ENCODE measurements at regions not wholly inside any gene's neighbourhood (a gene's known extent, or its start where the extent isn't known, plus 50 kb on each side); places are given as distances from the start of the nearest gene placed in this dataset.
"Not testable (repeated sequence)": the region's sequence is repeated elsewhere in the genome, so short reads cannot be mapped to it uniquely, and the experiment has no call there.

GRCh38 chr3:103873897-103874545, 1439.2 kb downstream of the ZPLD1 start:
- no peaks in the 10 kb centered on the region for H3K36me3 Mint-ChIP-seq (ENCODE audit: unreplicated experiment)
- no peak overlapping the region for H3K4me3 Mint-ChIP-seq (ENCODE audit: unreplicated experiment)
- no peaks in the 10 kb centered on the region for H3K9me3 Mint-ChIP-seq (ENCODE audit: unreplicated experiment)
- H3K27me3 Mint-ChIP-seq (ENCODE audit: unreplicated experiment), result peaks cover 37% of the 10 kb centered on the region
- no peak overlapping the region for H3K27ac Mint-ChIP-seq (ENCODE audit: unreplicated experiment)
- no peaks in the 10 kb centered on the region for H3K4me1 Mint-ChIP-seq (ENCODE audit: unreplicated experiment)
- TF ChIP-seq CTCF (IDR thresholded peaks at IDR 0.05), result no peak
- no peak for DNase-seq (ENCODE audit: extremely low spot score, unreplicated experiment)

GRCh38 chr3:103881809-103882208, 1447.0 kb downstream of the ZPLD1 start:
- not testable (repeated sequence) for H3K27ac Mint-ChIP-seq (ENCODE audit: unreplicated experiment); H3K9me3 Mint-ChIP-seq (ENCODE audit: unreplicated experiment); H3K36me3 Mint-ChIP-seq (ENCODE audit: unreplicated experiment); DNase-seq (ENCODE audit: extremely low spot score, unreplicated experiment); H3K4me1 Mint-ChIP-seq (ENCODE audit: unreplicated experiment); H3K4me3 Mint-ChIP-seq (ENCODE audit: unreplicated experiment)
- H3K27me3 Mint-ChIP-seq (ENCODE audit: unreplicated experiment), result peaks cover 18% of the 10 kb centered on the region

GRCh38 chr3:103889675-103890074, 1454.9 kb downstream of the ZPLD1 start:
- Mint-ChIP-seq H3K36me3 (ENCODE audit: unreplicated experiment) (no peaks in the 10 kb centered on the region), H3K27me3 (ENCODE audit: unreplicated experiment) (peaks cover 52% of the 10 kb centered on the region), H3K4me1 (ENCODE audit: unreplicated experiment) (no peaks in the 10 kb centered on the region), H3K27ac (ENCODE audit: unreplicated experiment) (no peak overlapping the region), H3K4me3 (ENCODE audit: unreplicated experiment) (no peak overlapping the region), H3K9me3 (ENCODE audit: unreplicated experiment) (no peaks in the 10 kb centered on the region)
- no peak for DNase-seq (ENCODE audit: extremely low spot score, unreplicated experiment)
- no peak for TF ChIP-seq CTCF (IDR thresholded peaks at IDR 0.05)

GRCh38 chr3:103894162-103894822, 1459.5 kb downstream of the ZPLD1 start:
- Mint-ChIP-seq H3K36me3 (ENCODE audit: unreplicated experiment) (no peaks in the 10 kb centered on the region), H3K27me3 (ENCODE audit: unreplicated experiment) (peaks cover 39% of the 10 kb centered on the region), H3K4me1 (ENCODE audit: unreplicated experiment) (no peaks in the 10 kb centered on the region), H3K4me3 (ENCODE audit: unreplicated experiment) (no peak overlapping the region), H3K9me3 (ENCODE audit: unreplicated experiment) (no peaks in the 10 kb centered on the region), H3K27ac (ENCODE audit: unreplicated experiment) (no peak overlapping the region)
- no peak for TF ChIP-seq CTCF (IDR thresholded peaks at IDR 0.05)
- DNase-seq (ENCODE audit: extremely low spot score, unreplicated experiment), result no peak

GRCh38 chr3:103899328-103899727, 1464.5 kb downstream of the ZPLD1 start:
- peaks cover 24% of the 10 kb centered on the region for H3K27me3 Mint-ChIP-seq (ENCODE audit: unreplicated experiment)
- H3K4me1 Mint-ChIP-seq (ENCODE audit: unreplicated experiment), result no peaks in the 10 kb centered on the region
- no peaks in the 10 kb centered on the region for H3K9me3 Mint-ChIP-seq (ENCODE audit: unreplicated experiment)
- no peak for DNase-seq (ENCODE audit: extremely low spot score, unreplicated experiment)
- no peaks in the 10 kb centered on the region for H3K36me3 Mint-ChIP-seq (ENCODE audit: unreplicated experiment)
- TF ChIP-seq CTCF (IDR thresholded peaks at IDR 0.05), result no peak
- H3K4me3 Mint-ChIP-seq (ENCODE audit: unreplicated experiment), result no peak overlapping the region
- H3K27ac Mint-ChIP-seq (ENCODE audit: unreplicated experiment), result no peak overlapping the region
